Lower lobe of right lung (tissue), 2 donors: ENCODE measurements at regions not wholly inside any gene's neighbourhood (a gene's known extent, or its start where the extent isn't known, plus 50 kb on each side); places are given as distances from the start of the nearest gene placed in this dataset.

Experiments
- ATAC-seq, 2 donors: fragments of 200-7000 bp; cut with Tn5 transposase; one replicate each; pipeline ENCODE4 v1.9.1; 2020 to 2022; ENCODE audit warnings: mild to moderate bottlenecking in 2 of 2, moderate library complexity in 2 of 2
- DNase-seq: peaks from one replicate; pipeline ENCODE4 v3.0.0-alpha.2; 2020
- H3K27ac ChIP-seq: fragments of 200-600 bp; one replicate; pipeline ENCODE4 v1.8.0; 2022
- H3K27me3 ChIP-seq: fragments of 200-600 bp; one replicate; pipeline ENCODE4 v1.8.0; 2022; ENCODE audit warnings: low read depth
- H3K36me3 ChIP-seq: fragments of 200-600 bp; one replicate; pipeline ENCODE4 v1.8.0; 2022; ENCODE audit warnings: mild to moderate bottlenecking
- H3K4me1 ChIP-seq: fragments of 200-600 bp; one replicate; pipeline ENCODE4 v1.8.0; 2022
- H3K4me3 ChIP-seq: fragments of 200-600 bp; one replicate; pipeline ENCODE4 v1.8.0; 2022; ENCODE audit warnings: mild to moderate bottlenecking
- H3K9me3 ChIP-seq: fragments of 200-600 bp; one replicate; pipeline ENCODE4 v1.8.0; 2022
- intact Hi-C: fragments of 100-400 bp; cut with DNase I; formaldehyde crosslinking; loops from one replicate; pipeline ENCODE4 v1.11.0; 2022
- TF ChIP-seq, protein P1 (sequence below): fragments of 200-600 bp; IDR thresholded peaks from one replicate; pipeline ENCODE4 v1.8.0; 2022; ENCODE audit warnings: antibody characterized with exemption, mild to moderate bottlenecking
- donor health status: DM: no; HTN: yes; CAD: no; lungs with severe emphysema.

DNA sequence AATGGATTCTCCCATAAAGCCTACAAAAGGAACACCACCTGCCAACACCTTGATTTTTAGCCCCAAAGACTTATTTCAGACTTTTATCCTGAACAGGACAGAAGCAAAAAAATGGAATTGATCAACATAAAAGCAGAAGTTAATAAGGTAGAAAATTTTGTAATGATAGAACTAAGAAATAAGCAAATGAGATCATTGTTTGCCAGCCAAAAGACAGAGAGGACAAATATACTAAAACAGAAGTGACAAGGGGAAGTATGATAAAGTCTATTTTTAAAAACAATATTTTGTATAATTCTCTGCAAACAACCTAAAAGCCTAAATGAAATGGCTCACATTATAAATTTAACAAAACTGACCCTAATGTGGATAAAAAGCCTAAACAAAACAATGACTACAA lies 110.5 kb upstream of the PRSS3 start:
- intact Hi-C loops = no loop called here
- Histone ChIP-seq H3K9me3 (no peaks in the 10 kb centered on the region), H3K36me3 (no peaks in the 10 kb centered on the region), H3K4me1 (no peaks in the 10 kb centered on the region), H3K4me3 (no peak overlapping the region), H3K27ac (no peak overlapping the region), H3K27me3 (peaks cover 9% of the 10 kb centered on the region)
- TF ChIP-seq, protein P1, sequence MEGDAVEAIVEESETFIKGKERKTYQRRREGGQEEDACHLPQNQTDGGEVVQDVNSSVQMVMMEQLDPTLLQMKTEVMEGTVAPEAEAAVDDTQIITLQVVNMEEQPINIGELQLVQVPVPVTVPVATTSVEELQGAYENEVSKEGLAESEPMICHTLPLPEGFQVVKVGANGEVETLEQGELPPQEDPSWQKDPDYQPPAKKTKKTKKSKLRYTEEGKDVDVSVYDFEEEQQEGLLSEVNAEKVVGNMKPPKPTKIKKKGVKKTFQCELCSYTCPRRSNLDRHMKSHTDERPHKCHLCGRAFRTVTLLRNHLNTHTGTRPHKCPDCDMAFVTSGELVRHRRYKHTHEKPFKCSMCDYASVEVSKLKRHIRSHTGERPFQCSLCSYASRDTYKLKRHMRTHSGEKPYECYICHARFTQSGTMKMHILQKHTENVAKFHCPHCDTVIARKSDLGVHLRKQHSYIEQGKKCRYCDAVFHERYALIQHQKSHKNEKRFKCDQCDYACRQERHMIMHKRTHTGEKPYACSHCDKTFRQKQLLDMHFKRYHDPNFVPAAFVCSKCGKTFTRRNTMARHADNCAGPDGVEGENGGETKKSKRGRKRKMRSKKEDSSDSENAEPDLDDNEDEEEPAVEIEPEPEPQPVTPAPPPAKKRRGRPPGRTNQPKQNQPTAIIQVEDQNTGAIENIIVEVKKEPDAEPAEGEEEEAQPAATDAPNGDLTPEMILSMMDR = no peak
- DNase-seq = no peak
- ATAC-seq = no peak

DNA sequence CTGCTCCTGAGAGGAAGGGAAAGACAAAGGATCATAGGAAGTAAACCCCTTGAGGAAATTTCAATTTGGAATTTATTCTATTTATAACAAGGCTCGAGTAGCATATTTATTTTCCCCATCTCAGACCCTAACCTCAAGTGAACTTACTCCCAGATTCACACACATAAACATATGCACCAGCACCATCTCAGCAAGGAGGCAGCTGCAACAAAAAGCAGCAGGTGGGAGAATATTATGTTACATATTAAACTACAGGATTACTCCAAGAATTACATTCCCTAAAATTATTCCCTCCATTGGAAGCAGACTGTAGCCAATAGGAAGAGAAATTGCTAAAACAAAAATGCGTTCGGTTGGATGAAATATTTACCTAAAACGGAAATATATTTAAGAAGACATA lies 108.4 kb upstream of the PRSS3 start:
- intact Hi-C loops = no loop called here
- H3K27ac ChIP-seq = no peak overlapping the region
- H3K4me3 ChIP-seq = no peak overlapping the region
- no peaks in the 10 kb centered on the region for H3K9me3 ChIP-seq
- TF ChIP-seq, protein P1 = no peak
- H3K4me1 ChIP-seq = no peaks in the 10 kb centered on the region
- no peak for DNase-seq
- ATAC-seq = no peak
- H3K36me3 ChIP-seq = no peaks in the 10 kb centered on the region
- no peaks in the 10 kb centered on the region for H3K27me3 ChIP-seq

DNA sequence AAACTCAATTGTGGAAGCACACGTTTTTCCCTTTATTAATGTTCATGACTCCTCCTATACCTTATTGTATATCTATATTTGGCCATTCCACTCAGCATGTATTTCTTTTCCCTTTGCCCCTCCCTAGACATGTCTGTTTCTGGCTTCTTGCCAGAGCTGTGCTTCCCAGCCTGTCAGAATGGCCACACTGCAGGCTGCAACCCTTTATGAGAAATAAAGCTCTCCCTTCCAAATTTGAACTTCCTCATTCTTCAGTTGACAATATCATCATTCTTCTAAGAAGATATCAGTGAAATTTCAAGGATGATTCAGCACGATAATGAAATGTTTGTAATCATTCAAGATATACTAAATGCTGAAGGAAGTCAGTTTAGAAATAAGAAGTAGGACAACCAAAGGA lies 107.6 kb upstream of the PRSS3 start:
- Histone ChIP-seq H3K36me3 (no peaks in the 10 kb centered on the region), H3K4me1 (no peaks in the 10 kb centered on the region), H3K9me3 (no peaks in the 10 kb centered on the region), H3K4me3 (no peak overlapping the region), H3K27ac (no peak overlapping the region), H3K27me3 (no peaks in the 10 kb centered on the region)
- intact Hi-C loops = no loop called here
- TF ChIP-seq, protein P1 = no peak
- DNase-seq = no peak
- ATAC-seq = no peak

DNA sequence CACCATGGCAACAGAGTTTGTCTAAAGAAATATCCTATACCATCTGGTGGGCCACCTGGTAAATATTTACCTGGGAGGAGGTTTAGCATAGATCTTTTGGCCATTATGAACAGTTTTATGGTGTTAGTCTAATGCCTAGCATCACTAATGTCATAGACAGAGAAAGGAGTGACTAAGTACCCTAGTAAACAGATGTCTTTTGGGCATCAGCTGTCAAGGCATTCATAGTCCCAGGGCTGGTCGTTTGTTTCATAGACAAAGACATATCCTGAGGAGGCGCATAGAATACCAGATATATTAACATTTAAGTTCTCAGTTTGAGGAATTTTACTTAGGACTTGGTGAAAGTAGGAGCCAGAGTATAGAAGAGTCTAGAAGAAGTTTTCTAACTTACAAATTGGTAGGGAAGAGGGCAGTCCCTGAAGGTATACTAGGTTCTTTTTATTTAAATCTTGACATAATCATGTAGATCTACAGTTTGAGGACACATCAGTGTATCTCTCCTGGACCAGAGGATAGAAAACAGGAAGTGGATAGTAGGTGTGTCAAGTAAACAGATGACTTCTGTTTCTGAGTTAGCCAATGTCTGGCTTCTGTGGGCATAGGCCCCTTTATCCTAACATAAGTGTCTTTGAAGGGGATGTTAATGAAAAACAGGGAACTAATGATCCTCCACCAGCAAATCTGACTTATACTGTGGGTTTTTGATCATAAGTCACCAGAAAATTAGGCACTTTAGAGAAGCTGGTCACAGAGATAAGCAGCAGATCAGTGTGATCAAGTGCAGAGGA lies 105.0 kb upstream of the PRSS3 start:
- intact Hi-C loops = no loop called here
- ATAC-seq = no peak
- H3K9me3 ChIP-seq = no peaks in the 10 kb centered on the region
- TF ChIP-seq, protein P1 = no peak
- no peaks in the 10 kb centered on the region for H3K36me3 ChIP-seq
- no peak overlapping the region for H3K27ac ChIP-seq
- no peaks in the 10 kb centered on the region for H3K4me1 ChIP-seq
- H3K27me3 ChIP-seq = no peaks in the 10 kb centered on the region
- DNase-seq = no peak
- no peak overlapping the region for H3K4me3 ChIP-seq

DNA sequence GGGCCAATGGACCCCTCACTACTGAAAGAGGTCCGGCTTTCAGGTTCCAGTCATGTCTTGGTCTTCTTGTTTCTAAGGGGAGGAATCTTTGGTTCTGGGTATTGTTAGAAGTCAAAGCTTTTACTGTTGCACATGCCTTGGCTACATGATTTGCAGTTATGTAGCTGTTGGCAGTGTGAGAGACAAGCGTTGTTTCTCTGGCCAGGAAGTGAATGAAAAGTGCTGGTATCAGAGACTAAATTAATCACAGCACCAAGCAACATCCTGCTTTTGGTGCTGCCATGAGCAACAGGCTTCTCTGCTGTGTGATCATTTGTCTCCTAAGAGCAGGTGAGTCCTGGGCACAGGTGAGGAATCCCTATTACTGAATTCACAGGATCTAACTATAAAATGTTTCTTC lies 100.1 kb upstream of the PRSS3 start:
- intact Hi-C loops = no loop called here
- H3K27ac ChIP-seq = no peak overlapping the region
- no peaks in the 10 kb centered on the region for H3K36me3 ChIP-seq
- ATAC-seq (no peak), DNase-seq (no peak)
- H3K4me1 ChIP-seq = no peaks in the 10 kb centered on the region
- H3K4me3 ChIP-seq = no peak overlapping the region
- H3K9me3 ChIP-seq = no peaks in the 10 kb centered on the region
- TF ChIP-seq, protein P1 = no peak
- H3K27me3 ChIP-seq = no peaks in the 10 kb centered on the region
